ENCODE measurements at regions not wholly inside any gene's neighbourhood (a gene's known extent, or its start where the extent isn't known, plus 50 kb on each side); places are given as distances from the start of the nearest gene placed in this dataset.

GRCh38 chr14:66300886-66301285 lies 185.3 kb upstream of the CCDC196 start:
- H3K27ac ChIP-seq (ENCODE audit: low read length) = no peak overlapping the region
- Mint-ChIP-seq H3K9me3 (peaks cover 9 to 15% of the 10 kb centered on the region in 2 donors), H3K36me3 (no peaks in the 10 kb centered on the region), H3K27me3 (ENCODE audit: low read depth in 2 of 2) (no peaks in the 10 kb centered on the region), H3K27ac (no peak overlapping the region), H3K4me3 (no peak overlapping the region), H3K4me1 (no peaks in the 10 kb centered on the region)
- no peak overlapping the region for H3K4me3 ChIP-seq (ENCODE audit: low read length)
- H3K4me1 ChIP-seq (ENCODE audit: control insufficient read depth, insufficient read depth, low read length) = no peaks in the 10 kb centered on the region
- intact Hi-C loops (cut with micrococcal nuclease) = no loop called here
- WGBS (ENCODE audit: insufficient coverage) = 90% methylated on average over 3 of the region's 3 CpGs
- H3K36me3 ChIP-seq (ENCODE audit: control insufficient read depth, insufficient read depth, low read length) = no peaks in the 10 kb centered on the region
- H3K9me3 ChIP-seq (ENCODE audit: control insufficient read depth, insufficient read depth, low read length) = no peaks in the 10 kb centered on the region
- no peaks in the 10 kb centered on the region for H3K27me3 ChIP-seq (ENCODE audit: control insufficient read depth, insufficient read depth, low read length)
- TF ChIP-seq CTCF (IDR thresholded peaks at IDR 0.05) = no peak
- no peak for ATAC-seq
- no peak for DNase-seq

DNA sequence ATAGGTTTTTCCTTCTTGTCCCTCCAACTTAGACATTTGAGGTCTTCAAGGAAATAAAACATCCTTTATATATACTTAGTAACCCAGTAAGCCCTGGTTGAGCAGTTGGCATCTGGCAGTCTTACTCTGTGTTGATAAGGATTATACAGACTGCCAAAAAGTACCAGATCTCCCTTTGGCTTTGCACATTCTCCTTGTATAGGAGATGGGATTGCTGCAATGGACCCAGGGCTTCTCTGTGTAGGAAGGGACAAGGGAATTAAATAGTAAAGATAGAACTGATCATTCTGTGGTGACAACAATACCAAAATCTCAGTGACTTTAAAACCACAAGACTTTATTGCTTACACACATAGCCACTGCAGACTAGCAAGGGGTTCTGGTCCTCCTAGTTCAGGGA lies 180.1 kb upstream of the CCDC196 start:
- Mint-ChIP-seq H3K9me3 (peaks cover 8 to 26% of the 10 kb centered on the region in 2 donors), H3K27me3 (ENCODE audit: low read depth in 2 of 2) (no peaks in the 10 kb centered on the region), H3K4me3 (no peak overlapping the region), H3K36me3 (no peaks in the 10 kb centered on the region), H3K27ac (no peak overlapping the region), H3K4me1 (no peaks in the 10 kb centered on the region)
- no peaks in the 10 kb centered on the region for H3K9me3 ChIP-seq (ENCODE audit: control insufficient read depth, insufficient read depth, low read length)
- no peak overlapping the region for H3K4me3 ChIP-seq (ENCODE audit: low read length)
- no peak for TF ChIP-seq CTCF (IDR thresholded peaks at IDR 0.05)
- intact Hi-C loops (cut with micrococcal nuclease) = no loop called here
- no peak overlapping the region for H3K27ac ChIP-seq (ENCODE audit: low read length)
- H3K27me3 ChIP-seq (ENCODE audit: control insufficient read depth, insufficient read depth, low read length) = no peaks in the 10 kb centered on the region
- H3K4me1 ChIP-seq (ENCODE audit: control insufficient read depth, insufficient read depth, low read length) = no peaks in the 10 kb centered on the region
- H3K36me3 ChIP-seq (ENCODE audit: control insufficient read depth, insufficient read depth, low read length) = no peaks in the 10 kb centered on the region
- ATAC-seq (no peak), DNase-seq (no peak)

- no peaks in the 10 kb centered on the region for H3K36me3 ChIP-seq (ENCODE audit: control insufficient read depth, insufficient read depth, low read length)
- H3K27me3 ChIP-seq (ENCODE audit: control insufficient read depth, insufficient read depth, low read length) = no peaks in the 10 kb centered on the region
- H3K4me3 Mint-ChIP-seq = no peak overlapping the region
- no peak overlapping the region for H3K27ac Mint-ChIP-seq
- WGBS (ENCODE audit: insufficient coverage) = 64% methylated on average over 3 of the region's 3 CpGs
- no peak for DNase-seq
- H3K27ac ChIP-seq (ENCODE audit: low read length) = no peak overlapping the region
- no peaks in the 10 kb centered on the region for H3K4me1 ChIP-seq (ENCODE audit: control insufficient read depth, insufficient read depth, low read length)
- H3K36me3 Mint-ChIP-seq = no peaks in the 10 kb centered on the region
- peaks cover 8 to 13% of the 10 kb centered on the region in 2 donors for H3K9me3 Mint-ChIP-seq
- H3K9me3 ChIP-seq (ENCODE audit: control insufficient read depth, insufficient read depth, low read length) = no peaks in the 10 kb centered on the region
- no peak overlapping the region for H3K4me3 ChIP-seq (ENCODE audit: low read length)
- intact Hi-C loops (cut with micrococcal nuclease) = no loop called here
- no peak for ATAC-seq
- H3K27me3 Mint-ChIP-seq (ENCODE audit: low read depth in 2 of 2) = no peaks in the 10 kb centered on the region
- no peak for TF ChIP-seq CTCF (IDR thresholded peaks at IDR 0.05)
- no peaks in the 10 kb centered on the region for H3K4me1 Mint-ChIP-seq
These were observed 175.1 kb upstream of the CCDC196 start for GRCh38 chr14:66311058-66311457.

DNA sequence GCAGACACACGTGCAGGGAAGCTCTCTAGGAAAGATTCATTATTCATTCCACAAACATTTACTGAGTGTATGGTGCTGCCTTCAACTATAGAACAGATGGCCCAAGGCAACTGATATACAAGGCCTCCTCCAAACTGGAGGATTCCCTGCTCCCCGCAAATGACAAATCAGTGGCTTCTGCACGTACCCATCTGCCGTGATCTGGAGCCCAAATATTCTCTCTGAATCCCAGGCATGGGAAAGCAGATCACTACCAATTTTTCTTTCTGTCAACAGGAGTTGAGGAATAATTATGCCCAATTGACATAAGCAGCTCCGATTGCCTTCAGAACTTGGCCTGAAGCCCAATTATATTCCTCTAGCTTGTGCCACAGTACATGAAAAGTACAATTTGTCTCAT lies 174.2 kb upstream of the CCDC196 start:
- Mint-ChIP-seq H3K4me3 (no peak overlapping the region), H3K36me3 (no peaks in the 10 kb centered on the region), H3K27me3 (ENCODE audit: low read depth in 2 of 2) (no peaks in the 10 kb centered on the region), H3K9me3 (peaks cover 7 to 9% of the 10 kb centered on the region in 2 donors), H3K4me1 (no peaks in the 10 kb centered on the region), H3K27ac (no peak overlapping the region)
- DNase-seq = no peak
- no peak overlapping the region for H3K4me3 ChIP-seq (ENCODE audit: low read length)
- no peaks in the 10 kb centered on the region for H3K4me1 ChIP-seq (ENCODE audit: control insufficient read depth, insufficient read depth, low read length)
- no peaks in the 10 kb centered on the region for H3K27me3 ChIP-seq (ENCODE audit: control insufficient read depth, insufficient read depth, low read length)
- no peak for ATAC-seq
- no peak for TF ChIP-seq CTCF (IDR thresholded peaks at IDR 0.05)
- 88% methylated on average over 5 of the region's 5 CpGs for WGBS (ENCODE audit: insufficient coverage)
- H3K27ac ChIP-seq (ENCODE audit: low read length) = no peak overlapping the region
- H3K36me3 ChIP-seq (ENCODE audit: control insufficient read depth, insufficient read depth, low read length) = no peaks in the 10 kb centered on the region
- intact Hi-C loops (cut with micrococcal nuclease) = no loop called here
- H3K9me3 ChIP-seq (ENCODE audit: control insufficient read depth, insufficient read depth, low read length) = no peaks in the 10 kb centered on the region

Data from natural killer cell (primary cell).